HEK293 (cell line): ENCODE measurements at regions not wholly inside any gene's neighbourhood (a gene's known extent, or its start where the extent isn't known, plus 50 kb on each side); places are given as distances from the start of the nearest gene placed in this dataset.

ENCODE experiments used
- CTCF ChIP-seq: fragments of 450-650 bp; formaldehyde crosslinking; IDR thresholded peaks from 2 replicates; pipeline ENCODE4 v1.5.1; 2016; ENCODE audit warnings: missing biosample characterization, missing genetic modification characterization
- YY1 ChIP-seq: fragments of 450-650 bp; formaldehyde crosslinking; IDR thresholded peaks from 2 replicates; pipeline ENCODE4 v1.5.1; 2018; ENCODE audit warnings: missing biosample characterization, missing genetic modification characterization
- ZBTB11 ChIP-seq: fragments of 450-650 bp; formaldehyde crosslinking; conservative IDR thresholded peaks from 2 replicates; pipeline ENCODE4 v1.5.1; 2016; ENCODE audit warnings: low read depth, missing biosample characterization, missing genetic modification characterization
- ZNF184 ChIP-seq: fragments of 450-650 bp; IDR thresholded peaks from 2 replicates; pipeline ENCODE4 v1.5.1; 2018; ENCODE audit warnings: missing biosample characterization, mild to moderate bottlenecking, missing genetic modification characterization
- ZNF23 ChIP-seq: fragments of 450-650 bp; formaldehyde crosslinking; IDR thresholded peaks from 2 replicates; pipeline ENCODE4 v1.5.1; 2016; ENCODE audit warnings: missing biosample characterization, missing genetic modification characterization, borderline replicate concordance
- ZNF404 ChIP-seq: fragments of 450-650 bp; formaldehyde crosslinking; IDR thresholded peaks from 2 replicates; pipeline ENCODE4 v1.5.1; 2017; ENCODE audit warnings: missing biosample characterization, missing genetic modification characterization
- ZNF529 ChIP-seq: fragments of 450-650 bp; formaldehyde crosslinking; IDR thresholded peaks from 2 replicates; pipeline ENCODE4 v1.5.1; 2017; ENCODE audit warnings: missing genetic modification characterization, missing biosample characterization; ENCODE audit not compliant: insufficient replicate concordance
- ZNF629 ChIP-seq: fragments of 450-650 bp; formaldehyde crosslinking; IDR thresholded peaks from 2 replicates; pipeline ENCODE4 v1.5.1; 2017; ENCODE audit warnings: missing biosample characterization, missing genetic modification characterization
- ZNF660 ChIP-seq: fragments of 450-650 bp; IDR thresholded peaks from 2 replicates; pipeline ENCODE4 v1.5.1; 2018; ENCODE audit warnings: missing biosample characterization, mild to moderate bottlenecking, missing genetic modification characterization
- ZSCAN23 ChIP-seq: fragments of 450-650 bp; formaldehyde crosslinking; IDR thresholded peaks from 2 replicates; pipeline ENCODE4 v1.5.1; 2016; ENCODE audit warnings: missing biosample characterization, missing genetic modification characterization
- TF ChIP-seq, protein P1 (sequence below): fragments of 450-650 bp; formaldehyde crosslinking; IDR thresholded peaks from 2 replicates; pipeline ENCODE4 v1.5.1; 2016; ENCODE audit warnings: missing biosample characterization, missing genetic modification characterization

GRCh38 chr16:55147396-55147795 is 176.6 kb upstream of the IRX6 start:
- TF ChIP-seq CTCF (tag by site-specific recombination) (no peak), ZNF404 (no peak), ZBTB11 (tag by site-specific recombination) (no peak), ZNF23 (tag by site-specific recombination) (no peak), ZNF529 (tag by site-specific recombination) (no peak), ZNF629 (tag by site-specific recombination) (no peak), ZNF660 (no peak), ZNF184 (tag by site-specific recombination) (no peak), YY1 (tag by site-specific recombination) (no peak), ZSCAN23 (tag by site-specific recombination) (no peak)
- TF ChIP-seq, protein P1, sequence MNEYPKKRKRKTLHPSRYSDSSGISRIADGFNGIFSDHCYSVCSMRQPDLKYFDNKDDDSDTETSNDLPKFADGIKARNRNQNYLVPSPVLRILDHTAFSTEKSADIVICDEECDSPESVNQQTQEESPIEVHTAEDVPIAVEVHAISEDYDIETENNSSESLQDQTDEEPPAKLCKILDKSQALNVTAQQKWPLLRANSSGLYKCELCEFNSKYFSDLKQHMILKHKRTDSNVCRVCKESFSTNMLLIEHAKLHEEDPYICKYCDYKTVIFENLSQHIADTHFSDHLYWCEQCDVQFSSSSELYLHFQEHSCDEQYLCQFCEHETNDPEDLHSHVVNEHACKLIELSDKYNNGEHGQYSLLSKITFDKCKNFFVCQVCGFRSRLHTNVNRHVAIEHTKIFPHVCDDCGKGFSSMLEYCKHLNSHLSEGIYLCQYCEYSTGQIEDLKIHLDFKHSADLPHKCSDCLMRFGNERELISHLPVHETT (tag by site-specific recombination): no peak
